CD4-positive, alpha-beta T cell treated with Interleukin-2 at 100 ng/mL for 4 hours (primary cell): ENCODE measurements at regions not wholly inside any gene's neighbourhood (a gene's known extent, or its start where the extent isn't known, plus 50 kb on each side); places are given as distances from the start of the nearest gene placed in this dataset.
"Not testable (repeated sequence)": the region's sequence is repeated elsewhere in the genome, so short reads cannot be mapped to it uniquely, and the experiment has no call there.

Experiments
- DNase-seq: peaks from one replicate; pipeline ENCODE4 v3.0.0-alpha.2; 2020; ENCODE audit warnings: low spot score

DNA sequence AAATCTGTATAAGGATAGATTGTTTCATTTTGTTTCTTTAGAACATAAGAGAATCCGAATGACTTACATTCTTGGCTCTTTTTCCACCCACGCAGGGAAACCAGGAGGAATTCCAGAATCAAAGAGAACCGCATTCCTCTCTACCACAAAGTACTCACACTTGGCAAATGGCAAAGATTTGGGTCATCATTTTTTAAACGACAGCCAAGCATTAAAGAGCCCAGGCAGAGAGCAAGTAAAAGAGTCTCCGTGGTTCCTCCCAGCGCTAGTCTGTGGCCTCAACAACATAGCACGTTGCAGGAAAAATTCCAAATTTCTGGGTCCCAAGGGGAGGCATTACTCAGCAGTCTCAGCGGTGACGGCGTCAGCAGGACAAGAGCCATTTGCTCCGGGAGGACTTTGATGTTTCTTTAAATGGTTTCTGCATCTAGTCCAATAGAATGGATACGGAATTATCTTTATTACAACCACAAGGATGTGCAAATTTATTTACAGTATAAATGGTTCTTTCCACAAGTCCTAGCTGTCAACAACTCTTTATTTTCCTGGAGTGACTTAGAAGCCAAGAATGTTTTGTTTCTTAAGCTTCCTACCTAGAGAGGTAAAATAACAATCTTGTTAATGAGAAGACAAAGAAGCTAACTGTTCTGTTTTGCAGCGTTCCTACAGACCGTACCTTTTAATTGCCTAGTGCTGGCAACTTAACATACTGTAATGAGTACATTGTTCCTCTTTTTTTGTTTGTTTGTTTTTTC, 232.5 kb downstream of the SKIDA1 start:
- DNase-seq: no peak

DNA sequence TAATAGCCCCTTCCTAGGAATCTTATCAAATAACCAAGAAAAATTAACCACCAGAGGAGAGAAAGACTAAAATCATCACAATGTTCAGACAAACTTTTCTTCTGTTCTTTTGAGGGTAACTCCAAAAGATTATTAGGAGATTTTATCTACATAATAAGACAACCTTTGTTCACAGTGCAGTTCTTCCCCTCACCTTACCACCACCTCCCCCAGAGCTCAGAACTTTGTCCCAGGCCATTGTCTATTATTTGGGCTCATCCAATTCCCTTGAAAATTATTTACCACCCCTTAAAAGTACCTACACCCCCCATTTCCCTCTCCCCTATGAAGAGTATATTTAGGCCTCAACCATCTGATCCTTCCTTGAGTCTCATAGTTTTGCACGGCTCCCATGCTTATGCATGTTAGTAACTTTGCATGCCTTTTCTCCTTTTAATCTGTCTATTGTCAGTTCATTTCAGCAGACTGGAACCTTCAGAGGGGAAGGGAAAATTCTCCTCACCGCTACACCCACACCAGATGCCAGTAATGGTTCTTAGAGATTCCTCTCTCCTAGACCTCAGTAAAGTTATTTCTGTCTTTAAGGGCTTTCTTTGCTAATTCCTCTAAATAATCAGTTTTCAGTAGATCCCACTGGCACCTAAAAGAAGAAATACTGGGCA, 234.9 kb downstream of the SKIDA1 start:
- no peak for DNase-seq

DNA sequence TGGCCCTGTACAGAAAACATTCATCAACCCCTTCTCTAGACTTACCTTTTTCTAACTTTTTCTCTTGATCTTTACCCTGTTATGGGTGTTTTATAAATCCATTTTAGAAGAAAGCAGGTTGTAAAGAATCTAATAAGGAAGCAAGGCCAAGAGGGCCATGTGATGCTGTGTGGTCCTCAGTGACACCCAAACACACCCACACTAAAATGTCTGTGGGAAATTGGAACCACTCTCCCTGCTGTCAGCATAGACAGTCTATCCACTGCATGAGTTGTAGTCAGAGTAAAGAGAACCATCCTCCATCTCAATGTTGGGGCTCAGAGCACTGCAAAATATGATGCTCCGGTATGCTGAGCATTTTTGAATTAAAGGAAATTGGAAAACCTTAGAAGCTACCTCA, 235.5 kb downstream of the SKIDA1 start:
- DNase-seq: no peak

DNA sequence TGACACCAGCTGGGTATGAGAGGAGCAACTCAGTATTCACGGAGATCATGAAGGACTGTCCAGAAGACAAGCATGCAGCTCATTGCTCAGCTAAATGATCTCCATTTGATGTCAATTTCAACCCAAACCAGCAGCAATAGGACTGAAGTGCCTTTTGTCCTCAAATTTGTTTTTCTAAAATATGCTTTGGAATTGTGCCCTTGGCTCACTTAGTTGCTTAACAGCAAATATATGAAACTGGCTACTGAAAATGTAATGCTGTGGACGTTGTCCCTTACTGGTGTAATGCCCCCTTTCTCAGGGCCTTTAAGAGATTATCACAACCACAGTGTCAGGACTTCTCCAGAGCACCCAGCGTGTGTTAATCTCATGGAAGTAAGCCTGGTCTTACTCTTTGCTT, 236.2 kb downstream of the SKIDA1 start:
- DNase-seq: no peak

DNA sequence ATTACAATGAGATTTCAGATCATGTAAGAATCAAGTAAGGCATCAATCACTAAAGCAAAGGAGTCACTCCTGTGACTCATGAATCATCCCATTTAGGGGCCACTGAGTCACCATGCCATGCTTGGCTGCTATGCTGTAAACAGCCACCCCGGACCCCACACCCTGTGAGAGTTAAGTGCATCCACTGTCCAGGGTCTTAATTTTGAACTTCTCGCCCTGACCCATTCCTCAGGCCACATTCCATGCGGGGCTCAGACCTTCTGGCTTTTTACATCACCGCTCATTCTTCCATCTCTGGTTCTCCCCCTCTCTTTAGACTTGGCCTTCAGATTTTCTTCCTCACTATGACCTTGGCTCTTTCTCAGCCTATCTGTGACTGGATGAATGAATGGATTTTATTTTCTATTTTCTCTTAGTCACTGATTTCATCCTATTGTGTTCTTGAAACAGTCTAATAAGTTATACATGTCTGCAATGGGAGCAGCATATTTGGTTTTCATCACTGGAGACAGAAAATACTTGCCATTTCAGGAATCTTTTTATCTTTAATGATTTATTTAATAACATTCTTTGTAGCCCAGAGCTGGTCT, 239.6 kb downstream of the SKIDA1 start:
- no peak for DNase-seq

DNA sequence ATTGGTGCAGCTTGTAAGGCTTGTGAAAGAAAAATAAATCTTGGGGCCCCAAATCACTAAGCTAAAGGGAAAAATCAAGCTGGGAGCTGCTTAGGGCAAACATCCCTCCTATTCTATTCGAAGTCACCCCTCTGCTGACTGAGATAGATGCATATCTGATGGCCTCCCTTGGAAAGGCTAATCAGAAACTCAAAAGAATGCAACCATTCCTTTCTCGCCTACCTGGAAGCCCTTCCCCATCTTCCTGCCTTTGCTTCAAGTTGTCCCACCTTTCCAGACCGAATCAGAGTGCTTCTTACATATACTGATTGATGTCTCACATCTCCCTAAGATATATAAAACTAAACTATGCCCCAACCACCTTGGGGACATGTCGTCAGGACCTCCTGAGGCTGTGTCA, 240.3 kb downstream of the SKIDA1 start:
- no peak for DNase-seq

DNA sequence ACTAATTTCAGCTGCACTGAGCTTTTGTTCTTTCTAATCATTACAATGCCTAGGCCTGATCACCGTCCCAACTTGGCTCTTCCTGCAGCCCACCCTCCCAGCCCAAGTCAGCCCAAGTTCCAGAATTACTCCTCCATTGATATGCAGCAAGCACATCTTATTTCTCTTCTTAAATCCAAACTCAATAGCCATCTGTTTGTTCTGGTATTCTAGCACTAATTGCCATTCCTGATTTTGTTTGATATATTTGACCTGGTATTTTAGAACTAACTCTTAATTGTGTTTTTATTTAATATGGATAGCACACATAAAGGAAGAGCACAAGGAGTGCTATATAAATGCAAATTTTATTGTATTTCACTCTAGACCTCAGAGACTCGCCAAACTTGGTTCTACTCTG, 241.2 kb downstream of the SKIDA1 start:
- no peak for DNase-seq

DNA sequence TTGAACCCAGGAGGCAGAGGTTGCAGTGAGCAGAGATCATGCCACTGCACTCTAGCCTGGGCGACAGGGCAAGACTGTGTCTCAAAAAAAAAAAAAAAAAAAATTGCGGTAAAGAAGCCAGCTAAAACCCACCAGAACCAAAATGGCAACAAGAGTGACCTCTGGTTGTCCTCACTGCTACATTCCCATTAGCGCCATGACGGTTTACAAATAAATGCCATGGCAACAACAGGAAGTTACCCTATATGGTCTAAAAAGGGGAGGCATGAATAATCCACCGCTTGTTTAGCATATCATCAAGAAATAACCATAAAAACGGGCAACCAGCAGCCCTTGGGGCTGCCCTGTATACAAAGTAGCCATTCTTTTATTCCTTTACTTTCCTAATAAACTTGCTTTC, 242.4 kb downstream of the SKIDA1 start:
- DNase-seq: not testable (repeated sequence)

DNA sequence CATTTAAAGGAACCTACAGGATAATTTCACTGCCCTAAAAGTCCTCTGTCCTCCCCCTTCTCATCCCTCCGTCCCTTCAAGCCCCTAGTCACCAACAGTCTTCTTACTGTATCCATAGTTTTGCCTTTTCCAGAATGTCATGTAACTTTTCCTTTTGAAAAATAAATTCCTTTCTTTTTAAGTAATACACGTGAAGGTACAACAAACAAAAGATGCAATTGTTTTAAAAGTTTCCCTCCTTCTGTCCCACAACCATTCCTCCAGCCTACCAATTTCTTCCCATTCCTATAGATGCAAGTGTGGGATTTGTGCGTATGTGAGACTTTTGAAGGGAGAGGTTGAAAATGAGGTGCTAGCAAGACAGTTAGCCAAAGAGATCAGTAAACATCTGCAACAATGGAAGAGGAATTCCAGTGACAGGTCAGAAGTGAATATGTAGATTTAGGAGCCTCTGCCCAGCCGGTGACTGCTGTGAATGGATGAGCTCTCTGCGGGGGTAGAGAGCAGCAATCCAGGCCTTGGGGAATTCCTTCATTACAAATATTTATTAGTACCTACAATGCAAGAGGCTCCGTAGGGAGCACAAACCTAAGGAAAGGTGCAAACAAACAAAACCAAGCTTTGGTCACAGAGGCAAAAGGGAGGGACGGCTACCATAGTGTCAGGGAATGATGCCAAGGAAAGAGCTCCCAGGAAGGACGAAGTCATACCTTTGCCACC, 243.6 kb downstream of the SKIDA1 start:
- DNase-seq: no peak

DNA sequence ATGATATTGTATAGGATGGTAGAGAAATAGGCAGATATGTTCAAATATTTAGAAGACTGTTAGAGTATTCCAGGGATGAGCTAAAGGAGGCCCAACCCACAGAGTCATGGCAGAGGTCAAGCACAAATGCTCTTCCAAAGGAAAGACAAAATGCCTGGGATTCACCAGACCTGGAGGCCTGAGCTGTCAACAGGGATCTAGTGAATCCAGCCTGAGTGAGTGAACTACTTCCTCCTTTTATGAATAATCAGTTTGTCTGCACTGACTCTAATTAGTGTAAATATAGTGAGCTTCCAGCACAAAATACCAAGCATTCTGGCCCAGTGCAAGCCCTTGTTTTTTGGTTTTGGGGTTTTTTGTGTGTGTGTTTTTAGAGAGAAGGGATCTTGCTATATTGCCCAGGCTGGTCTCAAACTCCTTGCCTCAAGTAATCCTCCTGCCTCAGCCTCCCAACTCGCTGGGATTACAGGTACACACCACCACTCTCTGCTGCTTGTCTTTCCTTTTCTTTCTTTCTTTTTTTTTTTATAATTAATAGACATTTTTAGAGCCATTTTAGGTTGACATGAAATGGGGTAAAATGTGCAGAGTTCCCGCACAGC, 244.4 kb downstream of the SKIDA1 start:
- no peak for DNase-seq

DNA sequence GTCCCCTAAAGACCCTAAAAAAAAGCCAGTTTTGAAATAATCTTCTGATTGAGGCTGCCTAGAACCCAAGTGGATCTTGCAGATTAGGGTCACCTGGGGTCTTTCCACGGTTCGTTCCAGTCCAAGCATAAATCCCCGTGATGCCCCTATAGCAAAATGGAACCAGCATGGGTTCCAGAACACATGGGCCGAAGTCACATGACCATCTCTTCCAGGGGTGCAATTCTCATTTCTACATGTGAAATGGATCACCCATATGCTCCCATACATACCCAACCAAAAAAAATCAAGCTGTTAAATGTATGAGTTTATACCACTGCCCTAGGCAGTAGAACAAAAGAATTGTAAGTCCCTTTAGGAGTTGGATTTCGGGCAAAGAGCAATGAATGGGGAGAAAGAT, 245.4 kb downstream of the SKIDA1 start:
- DNase-seq: no peak

DNA sequence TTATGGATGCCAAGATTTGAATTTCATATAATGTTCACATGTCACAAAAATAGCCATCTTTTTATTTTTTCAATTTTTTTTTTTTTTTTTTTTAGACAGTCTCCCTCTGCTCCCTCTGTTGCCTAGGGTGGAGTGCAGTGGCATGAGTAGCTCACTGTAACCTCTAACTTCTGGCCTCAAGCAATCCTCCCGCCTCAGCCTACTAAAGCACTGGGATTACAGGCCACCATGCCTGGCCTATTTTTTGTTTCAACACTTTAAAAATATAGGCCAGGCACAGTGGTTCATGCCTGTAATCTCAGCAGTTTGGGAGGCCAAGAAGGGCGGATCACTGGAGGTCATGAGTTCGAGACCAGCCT, 246.3 kb downstream of the SKIDA1 start:
- no peak for DNase-seq

DNA sequence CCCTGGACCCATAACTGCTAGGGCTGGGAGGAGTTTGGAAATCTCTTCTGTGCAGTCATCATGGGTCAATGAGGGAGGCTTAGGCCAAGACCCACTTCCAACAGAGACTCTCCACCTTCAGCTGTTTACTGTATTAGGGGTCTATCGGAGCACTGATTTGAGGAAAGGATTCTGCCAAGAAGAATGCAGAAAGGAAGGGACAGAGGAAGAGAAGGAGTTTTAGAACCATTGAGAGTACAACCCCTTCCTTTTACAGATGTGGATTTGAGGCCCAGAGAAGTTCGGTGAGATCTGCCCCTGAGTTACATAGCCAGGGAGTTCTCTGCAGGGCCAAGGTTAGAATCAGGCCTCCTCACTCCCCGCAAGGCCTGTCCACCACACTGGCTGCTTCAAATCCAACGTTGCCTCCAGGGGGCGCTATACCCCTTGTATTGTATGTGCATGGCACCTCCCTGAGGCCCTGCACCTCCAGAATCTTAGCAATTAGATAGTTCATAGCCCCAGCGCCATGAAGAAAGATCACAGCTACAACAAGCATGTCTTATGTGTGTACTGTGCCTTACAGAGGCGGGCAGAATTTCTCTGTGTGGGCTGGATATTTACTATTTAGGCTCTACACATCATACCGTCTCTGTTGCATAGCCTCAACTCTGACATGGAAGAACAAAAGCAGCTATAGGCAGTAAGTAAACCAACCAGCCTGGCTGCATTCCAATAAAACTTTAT, 246.8 kb downstream of the SKIDA1 start:
- DNase-seq: peak; percentile 50

DNA sequence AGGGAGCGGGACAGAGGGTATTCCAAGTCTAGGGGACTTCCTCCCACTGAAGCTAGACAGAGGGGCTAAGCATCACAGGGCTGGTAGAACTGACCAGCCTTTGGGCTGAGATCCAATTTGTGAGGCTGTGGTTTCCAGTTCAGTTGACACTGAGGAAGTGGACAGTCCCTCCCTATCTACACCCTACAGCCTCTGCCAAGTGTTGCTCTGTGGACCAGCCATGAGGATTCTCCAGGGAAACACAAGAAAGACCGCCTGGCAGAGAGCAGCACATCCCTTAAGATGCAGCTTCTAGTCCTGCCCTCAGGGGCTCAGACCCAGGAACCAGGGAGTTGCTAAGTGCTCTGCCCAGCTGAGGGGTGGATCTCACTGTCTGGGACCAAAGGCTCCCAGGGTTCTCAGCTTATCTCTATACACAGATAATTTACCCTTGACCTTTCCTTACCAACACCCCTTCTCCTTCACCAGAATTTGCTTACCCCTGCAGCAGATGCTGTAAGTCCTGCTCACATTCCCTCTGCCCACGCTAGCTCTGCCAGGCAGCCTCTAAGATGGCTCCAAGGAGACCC, 252.0 kb downstream of the SKIDA1 start:
- no peak for DNase-seq

DNA sequence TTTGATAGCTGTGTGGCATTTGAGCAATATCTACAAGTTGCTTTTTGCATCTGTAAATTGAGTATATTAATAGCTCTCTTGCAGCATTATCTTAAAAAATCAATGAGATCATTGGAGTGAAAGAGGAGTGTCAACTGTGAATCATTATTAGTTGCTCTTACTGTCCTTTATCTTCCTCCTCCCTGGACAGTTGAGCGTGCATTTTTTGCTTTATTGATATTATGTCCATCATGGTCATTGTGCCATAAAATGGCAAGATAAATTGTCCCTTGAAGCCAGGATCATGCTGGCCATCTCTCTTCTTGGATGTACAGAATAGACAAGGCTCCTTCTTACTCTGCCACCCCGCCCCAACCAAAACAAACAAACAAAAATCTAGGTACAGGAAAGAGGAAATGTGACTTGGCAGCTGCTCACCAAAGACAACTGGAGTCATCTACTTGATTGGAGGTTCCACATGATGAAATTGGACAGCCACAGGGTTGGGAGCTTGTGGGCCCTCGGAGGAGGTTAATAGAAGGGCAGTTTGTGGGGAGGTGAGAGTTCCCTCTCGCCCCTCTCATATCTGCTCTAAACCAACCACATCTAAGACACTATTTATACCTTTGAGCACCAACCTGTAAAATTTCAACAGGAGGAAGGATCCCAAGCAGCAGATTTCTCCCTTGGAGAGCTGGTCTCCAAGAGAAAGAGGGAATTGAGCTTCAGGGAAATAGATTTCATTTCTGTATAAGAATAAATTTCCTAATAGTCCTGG, 252.7 kb downstream of the SKIDA1 start:
- no peak for DNase-seq

DNA sequence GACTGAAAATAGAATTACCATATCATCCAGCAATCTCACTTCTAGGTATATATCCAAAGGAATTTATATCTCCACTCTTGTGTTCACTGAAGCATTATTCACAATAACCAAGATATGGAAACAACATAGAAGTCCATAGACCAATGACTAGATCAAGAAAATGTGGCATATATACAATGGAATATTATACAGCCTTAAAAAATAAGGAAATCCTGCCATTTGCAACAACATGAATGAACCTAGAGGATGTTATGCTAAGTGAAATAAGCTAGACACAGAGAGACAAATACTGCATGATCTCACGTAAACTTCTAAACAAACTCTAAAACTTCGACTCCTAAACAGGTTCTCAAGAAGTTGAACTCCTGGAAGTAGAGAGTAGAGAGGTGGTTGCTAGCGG, 254.5 kb downstream of the SKIDA1 start:
- no peak for DNase-seq

DNA sequence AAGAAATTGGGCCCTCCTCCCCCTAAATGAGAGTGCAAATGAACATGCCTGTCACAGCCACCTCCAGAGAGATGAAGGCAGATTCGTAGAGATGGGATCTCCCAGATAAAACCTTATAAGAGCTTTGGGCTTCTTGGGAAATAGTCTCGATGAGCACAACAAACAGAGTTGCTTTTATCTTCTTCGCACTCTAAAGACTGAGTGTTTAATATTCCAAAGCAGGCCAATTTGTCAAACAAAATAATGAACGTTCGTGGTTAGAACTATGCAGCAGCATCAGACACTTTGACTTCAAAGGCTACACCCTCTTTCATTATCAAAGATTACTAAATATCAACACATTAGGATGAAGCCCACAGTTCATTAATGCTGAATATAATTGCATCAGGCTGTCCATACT, 256.2 kb downstream of the SKIDA1 start:
- DNase-seq: no peak

DNA sequence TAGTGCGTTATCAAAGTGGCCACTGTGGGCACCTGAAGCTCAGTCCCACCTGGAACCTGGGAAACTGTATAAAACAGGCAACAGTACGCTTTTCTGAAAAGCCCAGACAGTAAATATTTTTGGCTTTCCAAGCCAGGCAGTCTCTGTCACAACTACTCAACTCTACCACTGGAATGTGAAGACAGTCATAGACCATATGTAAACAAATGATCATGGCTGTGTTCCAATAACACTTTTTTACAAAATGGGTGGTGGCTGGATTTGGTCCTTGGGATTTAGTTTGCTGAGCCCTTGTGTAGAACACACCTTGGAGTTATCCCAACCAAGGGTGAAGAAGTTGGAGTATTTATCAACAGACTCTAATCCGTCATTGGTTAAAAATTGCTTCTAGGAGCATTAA, 259.9 kb downstream of the SKIDA1 start:
- no peak for DNase-seq

DNA sequence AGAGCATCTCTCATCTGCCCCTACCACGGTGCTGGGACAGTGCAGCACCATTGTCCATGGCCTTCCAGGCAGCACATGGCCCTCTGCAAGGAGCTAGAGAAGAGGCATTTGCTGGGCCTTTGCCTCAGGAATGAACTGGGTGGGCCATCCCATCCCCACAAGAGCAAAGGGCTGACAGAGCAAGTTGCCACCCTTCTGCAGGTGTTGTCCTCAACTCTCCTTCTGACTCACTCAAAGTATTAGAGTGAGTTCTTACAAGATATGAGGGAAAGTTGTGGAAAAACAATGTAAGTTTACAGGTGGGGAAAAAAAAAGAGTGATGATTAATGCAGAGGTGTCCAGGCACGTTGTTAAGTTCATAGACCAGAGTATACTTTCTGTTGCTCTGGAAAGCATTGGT, 261.2 kb downstream of the SKIDA1 start:
- no peak for DNase-seq

DNA sequence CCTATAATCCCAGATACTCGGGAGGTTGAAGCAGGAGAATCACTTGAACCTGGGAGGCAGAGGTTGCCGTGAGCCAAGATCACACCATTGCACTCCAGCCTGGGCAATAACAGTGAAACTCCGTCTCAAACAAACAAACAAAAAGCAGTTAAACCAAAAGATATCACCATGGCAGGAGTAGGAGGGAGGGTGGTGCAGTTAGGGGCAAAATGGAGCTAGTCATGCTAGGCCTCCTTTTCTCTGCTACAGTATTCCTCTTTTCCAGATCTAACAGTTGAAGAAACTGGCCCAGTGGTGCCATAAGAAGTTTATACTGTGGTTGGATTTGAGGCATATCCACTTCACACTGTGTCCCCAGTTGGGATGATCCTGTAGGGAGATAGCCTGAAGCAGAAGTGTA, 261.6 kb downstream of the SKIDA1 start:
- no peak for DNase-seq

DNA sequence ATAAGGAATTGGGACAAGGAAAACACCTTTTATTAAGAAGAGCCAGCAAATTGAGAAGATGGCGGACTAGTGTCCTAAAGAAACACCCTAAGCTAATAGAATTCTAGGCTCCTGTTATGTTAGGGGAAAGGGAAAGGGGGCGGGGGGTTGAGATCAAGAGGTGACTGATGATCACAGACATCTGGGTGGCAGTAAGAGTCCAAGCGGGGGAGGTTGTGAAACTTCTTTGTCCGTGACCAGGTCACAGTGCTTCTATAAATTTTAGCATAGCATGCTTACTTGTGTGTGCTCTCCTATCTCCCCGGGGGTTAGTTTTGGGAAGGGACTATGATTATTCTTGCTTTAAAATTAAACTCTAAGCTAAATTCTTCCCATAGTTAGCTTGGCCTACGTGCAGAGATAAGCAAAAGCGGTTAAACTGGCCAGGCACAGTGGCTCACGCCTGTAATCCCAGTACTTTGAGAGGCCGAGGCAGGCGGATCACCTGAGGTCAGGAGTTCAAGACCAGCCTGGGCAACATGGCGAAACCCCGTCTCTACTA, 262.1 kb downstream of the SKIDA1 start:
- DNase-seq: no peak
